ENCODE measurements at regions not wholly inside any gene's neighbourhood (a gene's known extent, or its start where the extent isn't known, plus 50 kb on each side); places are given as distances from the start of the nearest gene placed in this dataset.

DNA sequence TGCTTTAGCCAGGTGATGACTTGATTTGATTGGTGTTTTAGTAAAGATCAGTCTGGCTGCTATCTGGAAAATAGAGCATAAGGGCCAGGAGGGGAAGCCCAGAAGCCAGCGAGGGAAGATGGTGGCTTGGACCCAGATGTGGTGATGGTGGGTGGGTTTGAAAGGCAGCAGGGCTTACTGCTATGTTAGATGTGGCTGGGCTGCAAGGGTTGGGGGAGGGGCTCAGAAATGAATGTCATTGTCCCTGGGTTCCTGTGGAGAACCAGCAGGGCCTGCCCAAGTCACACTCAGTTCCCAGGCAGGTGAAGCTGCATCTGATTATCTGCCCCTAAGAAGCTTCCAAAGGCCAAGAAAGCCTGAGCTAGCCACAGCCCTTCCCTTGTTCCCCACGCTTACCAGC, 71.7 kb upstream of the BRD7 start:
- Mint-ChIP-seq H3K4me3 (no peak overlapping the region), H3K27ac (no peak overlapping the region)
- TF ChIP-seq, protein P1, sequence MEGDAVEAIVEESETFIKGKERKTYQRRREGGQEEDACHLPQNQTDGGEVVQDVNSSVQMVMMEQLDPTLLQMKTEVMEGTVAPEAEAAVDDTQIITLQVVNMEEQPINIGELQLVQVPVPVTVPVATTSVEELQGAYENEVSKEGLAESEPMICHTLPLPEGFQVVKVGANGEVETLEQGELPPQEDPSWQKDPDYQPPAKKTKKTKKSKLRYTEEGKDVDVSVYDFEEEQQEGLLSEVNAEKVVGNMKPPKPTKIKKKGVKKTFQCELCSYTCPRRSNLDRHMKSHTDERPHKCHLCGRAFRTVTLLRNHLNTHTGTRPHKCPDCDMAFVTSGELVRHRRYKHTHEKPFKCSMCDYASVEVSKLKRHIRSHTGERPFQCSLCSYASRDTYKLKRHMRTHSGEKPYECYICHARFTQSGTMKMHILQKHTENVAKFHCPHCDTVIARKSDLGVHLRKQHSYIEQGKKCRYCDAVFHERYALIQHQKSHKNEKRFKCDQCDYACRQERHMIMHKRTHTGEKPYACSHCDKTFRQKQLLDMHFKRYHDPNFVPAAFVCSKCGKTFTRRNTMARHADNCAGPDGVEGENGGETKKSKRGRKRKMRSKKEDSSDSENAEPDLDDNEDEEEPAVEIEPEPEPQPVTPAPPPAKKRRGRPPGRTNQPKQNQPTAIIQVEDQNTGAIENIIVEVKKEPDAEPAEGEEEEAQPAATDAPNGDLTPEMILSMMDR (conservative IDR thresholded peaks at IDR 0.05) = no peak

DNA sequence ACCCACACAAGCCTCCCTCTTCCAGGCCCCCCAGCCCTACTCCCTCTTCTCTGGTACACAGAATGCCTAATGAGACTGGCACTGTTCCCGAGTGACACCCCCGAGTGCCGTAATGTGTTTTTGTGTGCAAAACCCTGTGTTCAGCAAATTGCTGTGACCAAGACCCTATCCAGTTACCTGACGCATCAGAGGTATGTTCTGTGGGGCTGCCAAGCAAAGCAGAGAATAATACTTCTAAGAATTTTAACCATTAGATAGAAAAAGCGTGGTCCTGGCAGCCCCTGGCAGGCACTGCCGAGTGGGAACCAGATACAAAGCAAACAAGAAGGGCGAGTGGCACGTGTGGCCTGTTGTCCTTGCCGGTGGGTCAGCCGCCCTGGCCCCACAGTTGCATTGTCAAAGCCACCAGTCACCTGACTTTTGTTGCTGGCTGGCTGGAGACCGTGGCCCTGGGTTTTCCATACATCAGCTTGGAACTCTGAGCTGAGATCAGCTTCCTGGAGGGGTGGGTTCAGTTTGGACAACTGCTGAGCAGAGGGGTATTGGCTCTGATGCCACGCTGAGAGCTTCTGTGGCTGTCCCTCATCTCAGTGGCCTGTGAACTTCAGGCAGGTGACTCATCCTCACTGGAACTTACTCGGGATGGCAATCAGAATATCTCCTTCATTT, 69.1 kb upstream of the BRD7 start:
- 75 to 84% methylated on average over 12 to 13 of the region's 13 CpGs for WGBS, 2 experiments (ENCODE audit: insufficient coverage in 1 of 2, insufficient read length in 1 of 2)

More for the DNA sequence above, 71.7 kb upstream of the BRD7 start:
- Mint-ChIP-seq H3K4me1 (no peaks in the 10 kb centered on the region), H3K27me3 (ENCODE audit: insufficient read depth) (no peaks in the 10 kb centered on the region), H3K9me3 (peaks cover 33% of the 10 kb centered on the region), H3K36me3 (ENCODE audit: low read depth) (peaks cover 4% of the 10 kb centered on the region)
- H3K27ac ChIP-seq (ENCODE audit: low read depth, low read length) = no peak overlapping the region
- no peak overlapping the region for H3K9ac ChIP-seq (ENCODE audit: extremely low read depth, low read length, poor library complexity, severe bottlenecking)
- peak; percentile 72 for DNase-seq
- H3K4me3 ChIP-seq (ENCODE audit: low read length) = no peak overlapping the region
- H3K4me1 ChIP-seq (ENCODE audit: control insufficient read depth, insufficient read depth, low read length) = no peaks in the 10 kb centered on the region
- 91 to 100% methylated on average over 2 of the region's 2 CpGs for WGBS, 2 experiments (ENCODE audit: insufficient coverage in 1 of 2, insufficient read length in 1 of 2)
- no peaks in the 10 kb centered on the region for H3K27me3 ChIP-seq (ENCODE audit: control insufficient read depth, insufficient read depth, low read length, poor library complexity, severe bottlenecking)
- peaks cover 31% of the 10 kb centered on the region for H3K9me3 ChIP-seq (ENCODE audit: control insufficient read depth, low read length)
- H3K36me3 ChIP-seq (ENCODE audit: control insufficient read depth, insufficient read depth, low read length) = no peaks in the 10 kb centered on the region

DNA sequence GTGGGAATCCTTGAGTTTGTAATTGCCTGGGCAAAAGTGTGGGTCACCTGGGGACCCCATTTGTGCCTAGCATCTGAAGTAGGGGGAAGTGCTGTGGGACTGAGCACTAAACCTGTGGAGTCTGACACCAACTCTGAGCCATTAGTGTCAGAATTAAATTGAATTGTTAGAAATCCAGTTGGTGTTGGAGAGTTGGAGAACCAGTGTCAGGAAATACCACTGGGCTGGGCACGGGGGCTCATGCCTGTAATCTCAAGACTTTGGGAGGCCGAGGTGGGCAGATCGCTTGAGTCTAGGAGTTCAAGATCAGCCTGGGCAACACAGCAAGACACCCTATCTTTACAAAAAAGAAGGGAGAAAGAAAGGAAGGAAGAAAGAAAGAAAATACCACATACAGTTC, 67.5 kb upstream of the BRD7 start:
- Mint-ChIP-seq H3K4me1 (no peaks in the 10 kb centered on the region), H3K9me3 (peaks cover 29% of the 10 kb centered on the region), H3K27ac (no peak overlapping the region), H3K36me3 (ENCODE audit: low read depth) (peaks cover 4% of the 10 kb centered on the region), H3K27me3 (ENCODE audit: insufficient read depth) (peaks cover 3% of the 10 kb centered on the region), H3K4me3 (no peak overlapping the region)
- Histone ChIP-seq H3K27ac (ENCODE audit: low read depth, low read length) (no peak overlapping the region), H3K9me3 (ENCODE audit: control insufficient read depth, low read length) (peaks cover 18% of the 10 kb centered on the region), H3K4me3 (ENCODE audit: low read length) (no peak overlapping the region), H3K9ac (ENCODE audit: extremely low read depth, low read length, poor library complexity, severe bottlenecking) (no peak overlapping the region), H3K36me3 (ENCODE audit: control insufficient read depth, insufficient read depth, low read length) (no peaks in the 10 kb centered on the region), H3K4me1 (ENCODE audit: control insufficient read depth, insufficient read depth, low read length) (no peaks in the 10 kb centered on the region), H3K27me3 (ENCODE audit: control insufficient read depth, insufficient read depth, low read length, poor library complexity, severe bottlenecking) (no peaks in the 10 kb centered on the region)
- DNase-seq = no peak
- WGBS, 2 experiments (ENCODE audit: insufficient coverage in 1 of 2, insufficient read length in 1 of 2) = 96 to 100% methylated on average over 2 to 3 of the region's 3 CpGs
- TF ChIP-seq, protein P1 (conservative IDR thresholded peaks at IDR 0.05) = no peak

More for the DNA sequence above, 69.1 kb upstream of the BRD7 start:
- no peaks in the 10 kb centered on the region for H3K4me1 ChIP-seq (ENCODE audit: control insufficient read depth, insufficient read depth, low read length)
- H3K36me3 ChIP-seq (ENCODE audit: control insufficient read depth, insufficient read depth, low read length) = no peaks in the 10 kb centered on the region
- TF ChIP-seq, protein P1 (conservative IDR thresholded peaks at IDR 0.05) = no peak
- Mint-ChIP-seq H3K9me3 (peaks cover 33% of the 10 kb centered on the region), H3K4me3 (no peak overlapping the region), H3K36me3 (ENCODE audit: low read depth) (peaks cover 4% of the 10 kb centered on the region), H3K27me3 (ENCODE audit: insufficient read depth) (no peaks in the 10 kb centered on the region), H3K27ac (no peak overlapping the region), H3K4me1 (no peaks in the 10 kb centered on the region)
- no peak overlapping the region for H3K27ac ChIP-seq (ENCODE audit: low read depth, low read length)
- H3K9me3 ChIP-seq (ENCODE audit: control insufficient read depth, low read length) = peaks cover 31% of the 10 kb centered on the region
- H3K9ac ChIP-seq (ENCODE audit: extremely low read depth, low read length, poor library complexity, severe bottlenecking) = no peak overlapping the region
- no peaks in the 10 kb centered on the region for H3K27me3 ChIP-seq (ENCODE audit: control insufficient read depth, insufficient read depth, low read length, poor library complexity, severe bottlenecking)
- no peak overlapping the region for H3K4me3 ChIP-seq (ENCODE audit: low read length)
- DNase-seq = peak; percentile 31
